ENCODE measurements at regions not wholly inside any gene's neighbourhood (a gene's known extent, or its start where the extent isn't known, plus 50 kb on each side); places are given as distances from the start of the nearest gene placed in this dataset.

DNA sequence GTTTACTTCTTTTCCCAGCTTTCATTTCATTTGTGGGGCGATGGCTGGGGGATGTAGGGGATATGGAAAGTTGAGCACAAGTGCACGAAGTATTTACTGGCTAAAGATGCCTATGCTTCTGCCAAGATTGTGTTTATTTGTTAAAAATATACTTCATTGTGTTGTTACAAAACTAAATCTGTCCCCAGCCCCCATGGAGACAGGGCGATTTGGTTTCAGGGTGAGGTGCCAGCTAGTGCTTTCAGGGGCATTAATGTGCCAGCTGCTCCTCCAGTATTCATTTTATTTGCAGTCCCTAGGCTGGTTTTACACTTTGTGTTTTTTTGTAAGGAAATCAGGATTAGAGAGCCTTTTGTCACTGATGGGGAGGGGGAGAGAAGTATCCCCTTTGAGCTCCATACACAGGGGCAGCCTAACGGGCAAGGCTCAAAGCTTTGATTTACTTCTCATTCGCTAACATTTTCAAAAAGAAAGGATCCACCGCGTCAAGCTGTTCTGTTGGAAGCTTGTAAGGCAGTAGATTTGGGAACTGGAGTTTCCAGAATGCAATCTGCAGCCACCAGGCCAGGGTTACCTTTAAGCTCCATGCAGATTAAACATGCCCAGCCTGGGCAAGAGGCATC, 198.7 kb upstream of the PLEKHG7 start:
- TF ChIP-seq, protein P1, sequence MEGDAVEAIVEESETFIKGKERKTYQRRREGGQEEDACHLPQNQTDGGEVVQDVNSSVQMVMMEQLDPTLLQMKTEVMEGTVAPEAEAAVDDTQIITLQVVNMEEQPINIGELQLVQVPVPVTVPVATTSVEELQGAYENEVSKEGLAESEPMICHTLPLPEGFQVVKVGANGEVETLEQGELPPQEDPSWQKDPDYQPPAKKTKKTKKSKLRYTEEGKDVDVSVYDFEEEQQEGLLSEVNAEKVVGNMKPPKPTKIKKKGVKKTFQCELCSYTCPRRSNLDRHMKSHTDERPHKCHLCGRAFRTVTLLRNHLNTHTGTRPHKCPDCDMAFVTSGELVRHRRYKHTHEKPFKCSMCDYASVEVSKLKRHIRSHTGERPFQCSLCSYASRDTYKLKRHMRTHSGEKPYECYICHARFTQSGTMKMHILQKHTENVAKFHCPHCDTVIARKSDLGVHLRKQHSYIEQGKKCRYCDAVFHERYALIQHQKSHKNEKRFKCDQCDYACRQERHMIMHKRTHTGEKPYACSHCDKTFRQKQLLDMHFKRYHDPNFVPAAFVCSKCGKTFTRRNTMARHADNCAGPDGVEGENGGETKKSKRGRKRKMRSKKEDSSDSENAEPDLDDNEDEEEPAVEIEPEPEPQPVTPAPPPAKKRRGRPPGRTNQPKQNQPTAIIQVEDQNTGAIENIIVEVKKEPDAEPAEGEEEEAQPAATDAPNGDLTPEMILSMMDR (IDR thresholded peaks at IDR 0.05): no peak
- TF ChIP-seq POLR2A (IDR thresholded peaks at IDR 0.05): no peak
